ENCODE measurements at regions not wholly inside any gene's neighbourhood (a gene's known extent, or its start where the extent isn't known, plus 50 kb on each side); places are given as distances from the start of the nearest gene placed in this dataset.

DNA sequence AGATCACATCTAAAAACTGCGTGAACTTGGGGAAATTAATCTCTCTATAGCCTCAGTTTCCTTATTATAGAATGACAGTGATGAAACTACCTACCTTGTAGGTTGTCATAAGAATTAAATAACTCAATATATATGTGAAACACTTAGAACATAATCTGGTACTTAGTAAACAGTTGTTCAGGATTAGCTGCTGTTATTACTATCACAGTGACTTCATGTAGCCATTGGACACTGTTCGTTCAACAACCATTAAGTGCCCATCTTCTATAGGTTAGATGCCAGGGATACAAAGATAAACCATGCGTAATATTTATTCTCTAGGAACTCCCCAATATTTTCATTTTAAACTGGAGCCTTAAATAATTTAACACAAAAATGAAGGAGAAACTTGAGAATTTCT, 329.0 kb upstream of the PROK2 start:
- DNase-seq (ENCODE audit: low read depth in 2 of 2) = no peak

DNA sequence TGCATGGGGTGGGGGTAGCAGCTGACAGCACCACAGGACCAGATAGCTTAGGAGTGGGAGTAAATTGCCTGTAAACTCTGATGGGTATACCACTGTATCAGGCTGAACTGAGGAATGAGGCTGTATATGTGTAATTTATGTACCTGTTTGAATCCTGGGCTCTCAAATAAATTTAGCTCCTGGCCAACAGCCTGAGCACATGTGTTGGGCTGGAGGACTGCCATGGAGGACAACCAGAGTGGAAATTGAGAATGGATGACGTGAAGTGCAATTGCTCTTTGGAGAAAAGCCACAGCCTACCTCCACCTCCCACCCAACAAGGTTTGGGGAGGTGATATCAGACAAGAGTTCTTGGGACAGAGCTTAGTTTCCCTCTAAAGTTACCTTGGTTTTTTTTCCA, 328.6 kb upstream of the PROK2 start:
- DNase-seq (ENCODE audit: low read depth in 2 of 2) = no peak

DNA sequence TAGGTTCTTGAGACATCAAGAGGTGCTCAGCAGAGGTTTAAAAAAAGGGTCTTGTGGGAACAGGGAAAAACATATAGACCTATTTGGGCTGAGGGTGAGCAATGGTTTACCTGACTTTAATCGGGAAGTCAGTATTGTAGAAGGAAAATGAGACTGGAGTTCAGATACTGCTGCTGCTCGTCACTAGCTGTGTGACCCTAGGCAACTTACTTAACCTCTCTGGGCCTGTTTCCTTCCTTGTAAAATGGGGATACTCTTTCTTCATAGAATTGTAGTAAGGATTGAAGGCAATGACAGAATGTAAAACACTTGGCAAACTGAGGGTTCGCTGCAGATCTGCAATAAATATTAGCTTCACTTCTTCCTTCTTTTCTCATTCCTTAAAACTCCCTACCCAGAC, 327.5 kb upstream of the PROK2 start:
- no peak for DNase-seq (ENCODE audit: low read depth in 2 of 2)

DNA sequence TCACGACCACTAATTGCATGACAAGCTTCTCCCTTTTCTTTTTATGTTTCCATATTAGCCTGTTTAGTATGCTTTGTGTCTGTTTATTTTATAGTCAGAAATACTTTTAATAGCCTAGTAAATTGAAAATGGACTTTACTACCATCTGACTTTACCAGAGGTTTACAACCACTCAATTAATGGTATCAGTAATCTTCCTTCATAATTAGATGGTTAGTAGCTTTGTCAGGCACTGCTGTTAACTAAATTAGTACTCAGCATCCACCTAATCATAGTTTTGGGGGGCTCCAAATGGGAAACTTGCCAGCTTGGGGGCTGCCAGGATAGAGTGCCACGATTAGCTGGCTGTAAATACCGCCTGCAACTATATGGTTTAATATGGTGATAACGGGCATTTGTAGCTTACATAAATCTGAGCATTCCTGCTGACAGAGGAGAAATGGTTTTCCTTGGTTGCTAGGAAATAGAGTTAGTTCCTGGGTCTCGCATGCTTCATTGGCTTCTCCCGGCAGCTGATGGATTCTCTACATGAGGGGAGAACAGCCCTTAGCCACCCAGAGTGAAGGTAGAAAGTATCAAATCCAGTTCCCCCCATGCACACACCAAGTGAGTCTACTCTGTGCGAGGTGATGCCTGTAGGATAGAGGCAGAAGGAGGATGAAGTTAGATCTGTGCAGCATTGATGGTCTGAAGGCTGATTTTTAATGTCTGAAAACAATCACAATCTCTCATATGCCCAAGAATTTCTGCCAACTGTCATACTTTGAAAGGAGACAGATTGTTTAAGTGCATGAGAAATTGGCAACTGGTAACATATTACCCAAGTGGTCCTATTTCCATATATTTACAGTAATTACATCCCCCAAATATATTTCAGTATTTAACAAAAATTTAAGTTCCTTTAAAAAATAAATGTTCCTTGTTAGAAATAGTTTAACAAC, 326.6 kb upstream of the PROK2 start:
- DNase-seq (ENCODE audit: low read depth in 2 of 2) = no peak

DNA sequence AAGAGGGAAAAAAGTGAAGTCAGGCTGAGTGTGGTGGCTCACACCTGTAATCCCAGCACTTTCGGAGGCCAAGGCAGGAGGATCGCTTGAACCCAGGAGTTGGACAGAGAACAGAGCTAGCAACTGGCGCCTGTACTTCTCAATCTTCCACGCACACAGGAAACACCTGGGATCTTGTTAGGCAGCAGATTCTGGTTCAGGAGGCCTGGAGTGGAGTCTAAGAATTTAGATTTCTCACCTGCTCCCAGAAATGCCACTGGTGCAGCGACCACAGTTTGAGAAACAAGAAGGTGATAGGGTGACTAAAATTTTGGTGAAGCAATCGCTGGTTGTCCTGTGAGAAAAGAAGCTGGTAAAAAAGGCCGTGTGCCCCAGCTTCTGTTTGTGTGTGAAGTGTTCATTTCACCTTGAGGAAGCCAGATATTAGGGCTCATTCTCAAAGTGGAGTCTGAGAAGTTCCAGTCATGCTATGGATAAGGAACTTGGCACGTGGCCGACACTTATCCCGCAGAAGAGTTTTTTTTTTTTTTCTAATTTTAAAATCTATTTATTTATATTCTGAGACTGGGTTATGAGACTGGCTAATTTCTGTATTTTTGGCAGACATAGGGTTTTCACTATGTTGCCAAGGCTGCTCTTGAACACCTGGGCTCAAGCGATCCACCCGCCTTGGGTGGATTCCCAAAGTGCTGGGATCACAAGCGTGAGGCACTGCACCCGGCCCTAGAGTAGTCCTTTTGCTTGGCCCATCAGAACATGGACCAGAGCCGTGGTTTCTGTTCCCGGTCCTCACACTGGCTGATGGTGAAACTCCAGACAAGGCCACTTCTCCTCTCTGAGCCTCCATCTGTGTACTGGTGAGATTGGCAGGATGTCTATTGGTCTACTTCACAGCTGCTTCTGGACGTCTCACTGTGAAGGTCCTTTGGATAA, 324.6 kb upstream of the PROK2 start:
- no peak for DNase-seq (ENCODE audit: low read depth in 2 of 2)

DNA sequence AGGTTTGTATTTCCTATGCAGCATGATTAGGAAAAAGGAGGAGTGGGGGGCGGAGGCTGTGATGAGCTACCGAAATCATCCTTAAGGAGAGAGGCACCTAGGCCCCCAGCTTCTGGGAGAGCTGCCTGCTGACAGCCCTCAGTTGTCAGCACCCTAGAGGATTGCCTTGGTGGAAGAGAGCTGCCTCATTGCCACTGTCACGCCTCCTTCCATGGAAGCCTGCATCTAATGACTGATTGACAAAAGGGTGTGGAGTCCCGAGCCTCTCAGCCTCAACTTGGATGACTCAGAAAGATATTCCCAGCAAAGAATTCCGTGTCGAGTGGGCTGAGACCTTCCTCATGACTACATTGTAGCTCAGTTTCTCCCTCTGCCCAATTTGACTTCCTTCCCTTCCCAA, 320.4 kb upstream of the PROK2 start:
- no peak for DNase-seq (ENCODE audit: low read depth in 2 of 2)

DNA sequence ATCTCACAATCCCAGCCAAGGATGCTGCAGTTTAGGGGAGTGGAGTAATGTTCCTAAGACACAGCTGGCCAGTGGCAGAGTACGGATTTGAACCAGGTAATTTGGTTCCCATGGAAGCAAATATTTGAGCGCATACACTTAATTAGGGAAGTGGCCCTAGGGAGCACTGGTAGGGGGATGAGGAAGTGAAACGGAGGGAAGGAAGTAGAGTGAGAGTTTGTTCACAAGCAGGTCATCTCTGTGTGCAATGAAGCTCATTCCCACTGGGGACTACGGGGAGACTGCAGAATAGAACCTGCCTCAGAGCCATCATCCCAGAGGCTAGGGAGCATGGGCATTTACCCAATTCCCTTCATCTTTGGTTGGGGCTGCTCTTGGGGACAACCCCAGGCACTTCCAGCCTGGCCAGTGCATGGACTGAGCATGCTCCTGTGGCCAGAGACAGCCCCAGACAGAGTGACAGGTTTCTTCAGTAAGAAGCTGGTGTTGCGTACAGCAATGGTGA, 317.2 kb upstream of the PROK2 start:
- DNase-seq (ENCODE audit: low read depth in 2 of 2) = no peak

DNA sequence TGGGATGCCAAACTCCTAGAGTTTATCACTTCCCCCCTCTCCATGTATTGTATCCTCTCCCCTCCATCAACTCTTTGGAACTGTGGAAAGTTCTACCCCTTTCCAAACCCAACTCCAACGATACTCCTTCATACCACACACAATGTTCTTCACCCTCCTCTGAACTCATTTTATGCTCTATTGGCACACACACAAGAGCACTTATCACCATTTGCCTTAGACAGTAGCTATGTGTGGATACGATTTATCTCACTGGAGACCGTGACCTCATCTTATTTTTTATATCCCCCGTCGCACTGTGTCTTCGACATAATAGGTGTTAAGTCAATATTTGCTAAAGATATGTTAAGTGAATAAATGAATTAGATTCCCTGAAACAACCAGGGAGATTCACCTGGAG, 316.5 kb upstream of the PROK2 start:
- no peak for DNase-seq (ENCODE audit: low read depth in 2 of 2)

DNA sequence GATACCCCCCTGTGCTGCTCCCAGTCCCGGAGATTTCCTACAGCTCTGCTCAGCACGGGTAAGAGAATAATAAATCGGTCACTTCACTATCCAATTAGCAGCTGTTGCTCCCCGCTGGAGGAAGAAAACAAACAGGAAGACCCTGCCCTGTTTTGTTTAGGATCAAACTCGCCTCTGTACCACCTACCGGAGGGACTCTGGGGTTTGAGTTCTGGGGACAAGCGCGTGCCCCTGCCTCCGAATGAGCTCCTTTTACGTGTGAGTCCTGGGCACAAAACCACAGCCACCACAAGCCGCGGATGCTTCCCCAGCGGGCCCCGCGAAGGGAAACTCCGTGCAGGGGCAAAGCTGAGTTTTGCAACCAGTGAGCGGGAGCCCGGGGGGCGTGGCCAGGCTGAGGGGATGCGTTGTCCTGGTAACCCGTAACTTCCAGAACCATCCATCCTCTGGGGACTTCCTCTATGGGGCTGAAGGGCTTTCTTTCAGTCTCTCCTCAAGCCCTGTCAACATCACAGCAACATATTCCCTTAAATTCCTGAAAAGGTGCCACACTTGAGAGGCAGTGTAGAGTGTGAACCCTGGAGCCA, 315.7 kb upstream of the PROK2 start:
- peak; percentile 77 to 91 for DNase-seq (ENCODE audit: low read depth in 2 of 2)

DNA sequence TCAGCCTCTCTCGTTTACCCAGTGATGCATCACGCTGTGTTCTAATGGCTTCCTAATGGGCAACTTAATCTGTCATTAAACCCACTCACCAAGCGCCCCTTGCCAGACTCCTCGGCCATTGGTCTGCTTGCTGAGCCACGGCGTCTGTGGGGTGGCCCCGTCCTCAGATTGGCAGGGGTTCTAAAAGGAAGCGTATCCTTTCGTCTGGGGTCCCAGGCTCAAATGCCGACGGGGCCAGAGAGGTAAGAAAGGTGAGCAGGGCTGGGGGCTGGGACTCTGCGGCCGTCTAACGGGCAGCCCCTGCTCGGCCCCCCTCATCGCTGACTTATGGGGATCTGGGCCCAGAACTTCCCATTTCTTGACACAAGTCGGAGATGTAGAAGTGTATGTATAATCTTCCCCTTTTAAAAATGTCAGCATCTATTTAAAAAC, 315.1 kb upstream of the PROK2 start:
- DNase-seq (ENCODE audit: low read depth in 2 of 2) = no peak

DNA sequence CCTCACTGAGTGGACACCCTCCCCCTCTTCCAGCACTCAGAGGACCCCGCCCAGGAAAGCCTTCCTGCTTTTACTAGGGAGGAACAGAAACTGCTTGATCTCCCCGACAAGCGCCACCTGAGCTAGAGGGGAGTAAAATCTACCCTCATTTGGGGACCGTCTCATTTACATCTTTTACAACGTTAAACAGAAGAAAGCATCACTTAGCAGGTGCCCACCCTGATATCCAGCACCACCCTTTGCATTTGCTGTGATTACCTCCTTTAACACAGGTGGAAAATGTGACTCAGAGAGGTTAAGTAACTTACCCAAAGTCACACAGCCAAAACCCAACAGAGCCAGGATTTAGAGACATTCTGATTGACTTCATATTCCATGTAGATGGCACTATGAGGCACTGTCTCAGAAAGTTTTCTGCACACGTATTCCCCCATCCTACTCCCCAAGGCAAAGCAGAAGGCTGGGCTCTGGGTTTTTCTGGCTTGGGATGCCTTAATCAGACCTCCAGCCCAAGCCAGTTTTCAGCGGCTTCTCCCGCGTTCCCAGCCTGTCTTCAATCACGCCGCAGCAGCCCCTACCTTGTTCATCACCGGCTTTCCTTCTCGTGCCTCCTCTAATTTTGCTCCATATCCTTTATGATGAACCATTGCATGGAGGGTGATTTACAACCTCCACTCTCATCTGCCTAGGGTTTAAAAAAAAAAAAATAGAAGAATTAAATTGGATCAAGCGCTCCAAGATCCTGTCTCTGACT, 314.6 kb upstream of the PROK2 start:
- no peak for DNase-seq (ENCODE audit: low read depth in 2 of 2)

DNA sequence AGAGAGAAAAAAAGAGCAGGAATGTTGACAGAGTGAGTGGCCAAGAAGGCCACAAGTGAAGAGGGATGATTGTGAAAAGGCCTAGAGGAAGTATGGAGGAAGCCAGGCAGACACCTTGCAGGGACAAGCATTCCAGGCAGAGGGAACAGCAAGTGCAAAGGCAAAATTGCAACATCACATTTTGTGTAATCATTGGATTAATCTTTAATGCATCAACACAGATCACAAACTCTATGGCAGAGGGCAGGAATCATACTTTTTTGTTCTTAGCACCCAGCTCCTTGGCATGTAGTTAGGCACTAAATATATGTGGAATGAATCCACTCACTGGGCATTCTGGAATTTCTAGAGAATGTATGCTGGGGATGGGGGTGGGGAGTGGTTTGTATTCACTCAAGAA, 312.1 kb upstream of the PROK2 start:
- no peak for DNase-seq (ENCODE audit: low read depth in 2 of 2)

DNA sequence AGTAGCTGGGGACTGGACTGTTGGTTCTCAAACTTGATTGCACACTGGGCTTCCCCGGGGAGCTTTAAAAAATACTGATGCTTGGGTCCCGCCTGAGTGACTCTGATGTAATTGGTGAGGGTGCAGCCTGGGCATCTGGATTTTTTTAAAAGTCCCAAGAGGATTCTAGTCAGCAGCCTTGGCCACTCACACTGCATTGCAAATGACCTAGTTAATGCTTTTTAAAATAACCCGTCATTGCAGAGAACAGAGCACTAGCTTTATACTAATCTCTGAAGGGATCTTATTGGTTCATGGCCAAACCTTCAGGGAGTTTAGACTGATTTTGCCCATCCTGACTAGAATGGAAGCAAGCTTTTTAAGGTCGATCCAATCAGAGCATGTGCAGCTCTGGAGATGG, 310.6 kb upstream of the PROK2 start:
- no peak for DNase-seq (ENCODE audit: low read depth in 2 of 2)

DNA sequence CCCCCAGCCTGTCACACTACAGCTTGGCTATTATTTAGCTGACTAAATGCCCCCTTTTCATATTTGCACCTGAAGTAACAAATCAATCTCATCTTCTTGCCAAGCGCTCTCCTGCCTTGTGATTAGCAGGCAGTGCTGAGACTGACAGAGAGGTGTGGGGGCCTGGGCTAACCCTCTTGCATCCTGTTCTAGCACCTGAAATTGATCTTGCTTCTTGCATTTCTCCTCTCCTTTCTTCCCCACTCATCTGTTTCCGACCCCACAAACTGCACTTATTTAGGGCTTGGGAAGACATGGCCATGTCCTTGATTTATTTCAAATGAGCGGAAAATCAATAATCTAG, 309.0 kb upstream of the PROK2 start:
- no peak for DNase-seq (ENCODE audit: low read depth in 2 of 2)

DNA sequence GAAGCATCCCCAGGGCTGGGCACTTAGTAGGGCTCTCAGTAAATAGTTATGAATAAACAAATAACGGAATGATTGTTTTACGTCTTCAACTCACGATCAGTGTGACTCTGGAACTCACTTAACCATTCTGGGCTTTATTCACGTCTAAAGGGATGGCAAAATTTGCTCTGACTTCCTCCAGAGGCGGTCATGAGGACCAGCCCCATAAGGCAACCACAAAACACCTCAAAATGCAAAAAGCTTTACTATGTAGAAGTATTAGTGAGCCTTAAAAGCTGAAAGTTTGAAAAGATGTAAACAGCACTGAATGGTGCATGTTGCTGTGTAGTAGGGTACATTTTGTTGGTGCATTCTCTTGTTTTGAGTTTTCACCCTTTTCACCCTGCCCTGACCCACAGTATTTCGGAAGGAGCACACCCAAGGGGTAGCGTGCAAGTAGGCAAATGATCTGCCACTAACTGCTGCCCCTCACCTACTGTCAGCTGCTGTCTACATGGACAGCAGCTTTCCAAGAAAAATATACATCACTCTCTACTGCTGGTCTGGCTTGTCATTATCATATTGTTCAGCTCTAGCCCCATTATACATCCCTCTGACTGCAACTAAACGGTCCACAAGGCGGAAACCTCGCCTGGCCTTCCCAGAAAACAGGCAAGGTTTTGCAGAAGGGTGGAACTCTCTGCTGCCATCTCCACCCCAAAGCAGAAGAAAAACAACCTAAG, 308.5 kb upstream of the PROK2 start:
- no peak for DNase-seq (ENCODE audit: low read depth in 2 of 2)

DNA sequence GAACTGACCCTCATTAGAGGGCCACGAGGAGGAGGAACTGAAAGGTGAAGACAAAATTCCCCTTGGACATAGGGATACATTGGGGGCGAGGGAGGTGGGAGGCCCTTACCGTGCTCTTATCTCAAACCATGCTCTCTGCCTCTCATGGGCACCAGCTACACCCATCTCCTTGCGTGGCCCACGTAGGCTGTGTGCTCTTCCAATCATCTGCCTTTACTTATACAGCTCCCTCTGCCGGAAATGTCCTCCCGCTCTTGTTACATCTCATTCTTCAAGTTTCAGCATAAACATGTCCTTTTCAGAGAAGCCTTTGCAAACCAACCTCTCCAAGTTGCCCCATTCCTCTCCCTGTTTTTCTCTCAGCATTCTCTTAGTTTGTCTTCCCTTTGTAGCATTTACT, 307.8 kb upstream of the PROK2 start:
- no peak for DNase-seq (ENCODE audit: low read depth in 2 of 2)

DNA sequence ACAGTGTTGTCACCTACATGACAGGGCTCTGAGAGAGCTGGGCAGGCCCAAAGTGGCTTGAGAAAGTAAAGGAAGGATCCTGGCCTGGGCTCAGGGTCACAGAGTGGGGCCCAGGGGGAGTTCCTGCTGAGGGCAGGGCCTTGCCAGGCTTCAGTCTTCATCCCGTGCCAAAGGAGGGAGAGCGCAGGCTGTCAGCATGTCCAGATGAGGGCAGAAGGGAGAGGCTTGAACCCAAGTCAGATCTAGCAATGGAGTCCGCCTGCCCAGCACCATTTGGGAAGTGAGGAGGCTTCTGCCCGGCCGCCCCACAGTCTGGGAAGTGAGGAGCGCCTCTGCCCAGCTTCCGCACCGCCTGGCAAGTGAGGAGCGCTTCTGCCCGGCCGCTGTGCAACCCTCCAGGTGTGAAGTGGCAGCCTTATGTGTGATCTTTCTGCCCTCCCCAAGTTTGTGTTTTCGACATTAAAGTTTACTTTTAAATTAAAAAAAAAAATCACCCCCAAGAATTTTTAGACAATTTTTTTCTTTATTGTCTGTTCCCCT, 303.6 kb upstream of the PROK2 start:
- DNase-seq (ENCODE audit: low read depth in 2 of 2) = no peak

DNA sequence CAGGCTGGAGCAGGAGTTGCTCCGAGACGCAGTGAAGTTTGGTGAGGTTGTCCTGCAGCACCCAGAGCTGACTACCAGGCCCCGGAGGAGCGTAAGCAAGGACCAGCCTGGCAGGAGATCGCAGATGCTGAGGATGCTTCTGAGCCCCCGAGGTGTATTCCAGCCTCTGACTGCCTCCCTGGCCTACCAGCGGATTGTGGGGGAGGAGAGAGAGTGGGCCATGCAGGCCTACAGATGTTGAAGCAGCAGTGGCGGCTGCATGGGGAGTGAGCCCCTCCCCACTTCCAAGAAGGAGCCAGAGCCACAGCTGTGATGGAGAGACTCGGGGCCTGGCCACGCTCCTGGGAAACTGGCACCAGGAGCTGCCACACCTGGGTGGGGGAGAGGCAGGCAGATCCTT, 302.5 kb upstream of the PROK2 start:
- no peak for DNase-seq (ENCODE audit: low read depth in 2 of 2)

DNA sequence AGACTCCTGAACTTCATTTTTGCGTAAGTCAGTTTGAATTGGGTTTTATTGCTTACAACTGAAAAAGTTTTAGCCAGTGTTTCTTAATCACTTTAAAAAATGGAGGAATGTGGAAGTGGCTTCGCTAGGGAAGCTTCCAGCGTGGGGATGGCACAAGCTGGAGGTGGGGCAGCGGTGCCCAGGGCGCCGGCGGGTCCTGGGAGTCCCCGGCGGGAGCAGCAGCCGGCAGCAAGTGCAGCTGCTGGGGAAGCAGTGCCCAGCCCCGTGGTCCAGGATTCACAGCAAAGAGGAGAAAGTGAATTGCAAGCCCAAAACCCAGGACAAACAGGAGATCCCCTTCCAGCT, 301.8 kb upstream of the PROK2 start:
- no peak for DNase-seq (ENCODE audit: low read depth in 2 of 2)

DNA sequence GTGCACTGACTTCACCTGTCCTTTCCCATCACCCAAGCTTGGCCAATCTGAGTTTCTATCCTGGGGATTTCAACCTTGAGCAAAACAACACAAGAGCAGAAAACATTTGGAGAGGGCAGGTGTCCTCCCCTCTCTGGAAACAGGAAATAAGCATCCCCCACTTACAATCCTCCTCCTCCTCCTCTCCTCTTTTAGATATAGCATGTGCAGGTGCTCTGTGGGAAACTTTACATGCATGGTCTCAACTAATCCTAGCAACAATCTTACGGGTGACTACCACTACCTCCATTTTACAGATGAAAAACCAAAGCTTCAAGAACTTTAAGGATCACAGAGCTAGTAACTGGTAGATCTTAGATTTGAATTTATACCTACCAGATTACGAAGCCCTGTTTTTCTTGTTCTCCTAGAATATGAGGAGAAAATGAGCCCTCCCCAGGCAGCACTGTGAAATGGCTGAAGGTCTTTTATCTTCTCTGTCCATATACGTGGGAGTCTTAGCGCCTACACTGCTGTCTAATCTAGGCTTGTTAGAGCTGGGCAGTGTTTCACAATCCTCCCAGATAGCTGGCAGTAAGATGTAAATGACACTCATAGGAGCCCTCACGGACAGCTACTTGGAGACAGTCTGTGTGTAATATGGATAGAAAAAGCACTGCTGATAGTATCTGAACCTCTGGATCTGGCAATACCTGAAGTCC, 301.2 kb upstream of the PROK2 start:
- DNase-seq (ENCODE audit: low read depth in 2 of 2) = no peak

All from stimulated activated CD4-positive, alpha-beta T cell treated with anti-CD3 and anti-CD28 coated beads, Interleukin-12 subunit alpha, Interleukin-12 subunit beta, amount 100 ng/mL, for 24 hours (primary cell).